H1 (cell line): ENCODE measurements at regions not wholly inside any gene's neighbourhood (a gene's known extent, or its start where the extent isn't known, plus 50 kb on each side); places are given as distances from the start of the nearest gene placed in this dataset.

ENCODE experiments used
- GABPA ChIP-seq: IDR thresholded peaks from 2 replicates; pipeline ENCODE4 v1.6.1; 2011; ENCODE audit warnings: mild to moderate bottlenecking, low read length, moderate library complexity, borderline replicate concordance; ENCODE audit not compliant: insufficient read depth
- RXRA ChIP-seq: IDR thresholded peaks from 2 replicates; pipeline ENCODE4 v1.6.1; 2011; ENCODE audit warnings: low read depth, mild to moderate bottlenecking, low read length, moderate library complexity; ENCODE audit not compliant: insufficient read depth
- TF ChIP-seq, protein P1 (sequence below), 3 experiments: IDR thresholded peaks; 1 replicate in 2 of 3; 2 replicates in 1 of 3; pipeline versions ENCODE4 v1.5.1 to v1.6.1; 2011; ENCODE audit warnings: low read length in 3 of 3, mild to moderate bottlenecking in 3 of 3, inconsistent platforms in 2 of 3, low read depth in 1 of 3, moderate library complexity in 1 of 3; ENCODE audit not compliant: insufficient read depth in 1 of 3; ENCODE audit errors: control extremely low read depth in 1 of 3

DNA sequence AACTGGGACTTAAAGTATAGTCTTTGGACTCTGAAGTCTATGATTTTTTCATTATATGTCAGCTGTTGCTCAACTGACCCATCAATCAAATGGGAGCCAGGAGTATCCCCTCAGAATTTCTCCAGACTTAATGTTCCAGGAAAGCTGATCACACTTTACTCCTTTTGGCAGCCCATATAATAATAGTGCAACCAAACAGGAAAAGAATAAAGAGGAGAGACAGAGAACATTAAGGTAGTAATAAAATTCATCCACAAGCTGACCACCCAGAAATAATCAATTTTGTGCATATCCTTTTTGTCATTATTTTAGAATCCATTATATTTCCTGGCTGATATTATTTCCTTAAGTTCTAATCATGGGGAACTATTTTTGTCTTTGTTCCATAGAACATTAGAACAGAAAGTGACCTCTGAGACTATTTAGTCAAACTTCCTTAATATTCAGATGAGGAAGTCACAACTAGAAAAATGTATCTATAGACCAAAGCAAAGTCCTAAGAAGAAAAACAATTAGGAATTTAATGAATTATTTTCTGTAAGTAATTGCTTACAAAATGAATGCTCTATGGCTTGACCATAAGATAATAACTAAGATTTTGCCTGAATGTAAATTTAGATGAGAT is 238.1 kb upstream of the SEL1L start:
- no peak for TF ChIP-seq GABPA
- no peak for TF ChIP-seq RXRA
- TF ChIP-seq, protein P1, sequence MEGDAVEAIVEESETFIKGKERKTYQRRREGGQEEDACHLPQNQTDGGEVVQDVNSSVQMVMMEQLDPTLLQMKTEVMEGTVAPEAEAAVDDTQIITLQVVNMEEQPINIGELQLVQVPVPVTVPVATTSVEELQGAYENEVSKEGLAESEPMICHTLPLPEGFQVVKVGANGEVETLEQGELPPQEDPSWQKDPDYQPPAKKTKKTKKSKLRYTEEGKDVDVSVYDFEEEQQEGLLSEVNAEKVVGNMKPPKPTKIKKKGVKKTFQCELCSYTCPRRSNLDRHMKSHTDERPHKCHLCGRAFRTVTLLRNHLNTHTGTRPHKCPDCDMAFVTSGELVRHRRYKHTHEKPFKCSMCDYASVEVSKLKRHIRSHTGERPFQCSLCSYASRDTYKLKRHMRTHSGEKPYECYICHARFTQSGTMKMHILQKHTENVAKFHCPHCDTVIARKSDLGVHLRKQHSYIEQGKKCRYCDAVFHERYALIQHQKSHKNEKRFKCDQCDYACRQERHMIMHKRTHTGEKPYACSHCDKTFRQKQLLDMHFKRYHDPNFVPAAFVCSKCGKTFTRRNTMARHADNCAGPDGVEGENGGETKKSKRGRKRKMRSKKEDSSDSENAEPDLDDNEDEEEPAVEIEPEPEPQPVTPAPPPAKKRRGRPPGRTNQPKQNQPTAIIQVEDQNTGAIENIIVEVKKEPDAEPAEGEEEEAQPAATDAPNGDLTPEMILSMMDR (IDR thresholded peaks at IDR 0.05; ENCODE audit: control extremely low read depth in 1 of 3, insufficient read depth in 1 of 3, low read depth in 1 of 3, low read length in 3 of 3): no peak
